ENCODE measurements at regions not wholly inside any gene's neighbourhood (a gene's known extent, or its start where the extent isn't known, plus 50 kb on each side); places are given as distances from the start of the nearest gene placed in this dataset.

DNA sequence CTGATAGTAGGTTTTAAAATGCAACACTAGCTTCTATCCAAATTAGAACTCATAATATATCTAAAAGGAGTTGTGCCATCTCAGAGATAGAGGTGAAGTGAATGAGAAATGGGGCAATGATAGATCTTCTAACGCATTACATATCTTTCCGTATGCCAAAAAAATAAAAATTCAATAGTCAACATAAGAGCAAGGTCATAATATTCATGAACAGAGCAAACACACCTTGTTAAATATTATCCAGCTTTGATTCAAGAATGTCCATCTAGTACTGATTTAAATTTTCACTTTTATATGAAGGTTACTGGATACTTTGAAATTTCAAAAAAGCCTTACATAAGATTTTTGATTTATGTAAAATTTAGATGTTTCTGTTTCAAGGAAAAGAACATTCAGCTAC lies 554.5 kb downstream of the NSUN3 start:
- no peaks in the 10 kb centered on the region for H3K4me1 ChIP-seq (ENCODE audit: insufficient read depth, low read length)
- no peak for TF ChIP-seq EZH2 (IDR thresholded peaks at IDR 0.05; ENCODE audit: borderline replicate concordance, low read depth, low read length, severe bottlenecking)
- TF ChIP-seq, protein P1, sequence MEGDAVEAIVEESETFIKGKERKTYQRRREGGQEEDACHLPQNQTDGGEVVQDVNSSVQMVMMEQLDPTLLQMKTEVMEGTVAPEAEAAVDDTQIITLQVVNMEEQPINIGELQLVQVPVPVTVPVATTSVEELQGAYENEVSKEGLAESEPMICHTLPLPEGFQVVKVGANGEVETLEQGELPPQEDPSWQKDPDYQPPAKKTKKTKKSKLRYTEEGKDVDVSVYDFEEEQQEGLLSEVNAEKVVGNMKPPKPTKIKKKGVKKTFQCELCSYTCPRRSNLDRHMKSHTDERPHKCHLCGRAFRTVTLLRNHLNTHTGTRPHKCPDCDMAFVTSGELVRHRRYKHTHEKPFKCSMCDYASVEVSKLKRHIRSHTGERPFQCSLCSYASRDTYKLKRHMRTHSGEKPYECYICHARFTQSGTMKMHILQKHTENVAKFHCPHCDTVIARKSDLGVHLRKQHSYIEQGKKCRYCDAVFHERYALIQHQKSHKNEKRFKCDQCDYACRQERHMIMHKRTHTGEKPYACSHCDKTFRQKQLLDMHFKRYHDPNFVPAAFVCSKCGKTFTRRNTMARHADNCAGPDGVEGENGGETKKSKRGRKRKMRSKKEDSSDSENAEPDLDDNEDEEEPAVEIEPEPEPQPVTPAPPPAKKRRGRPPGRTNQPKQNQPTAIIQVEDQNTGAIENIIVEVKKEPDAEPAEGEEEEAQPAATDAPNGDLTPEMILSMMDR (IDR thresholded peaks at IDR 0.05; ENCODE audit: borderline replicate concordance, extremely low read depth, low read length, poor library complexity, severe bottlenecking): no peak
- H3K27me3 ChIP-seq (ENCODE audit: insufficient read depth, low read length, poor library complexity): no peaks in the 10 kb centered on the region
- H3K9ac ChIP-seq (ENCODE audit: low read depth, low read length): no peak overlapping the region
- no peak overlapping the region for H3K27ac ChIP-seq (ENCODE audit: low read length)
- H3K9me3 ChIP-seq (ENCODE audit: insufficient read depth, low read length, severe bottlenecking): no peaks in the 10 kb centered on the region
- DNase-seq (no peak), ATAC-seq (ENCODE audit: insufficient read depth, low read depth) (no peak)
- no peaks in the 10 kb centered on the region for H3K36me3 ChIP-seq (ENCODE audit: insufficient read depth, low read length)
- no peak overlapping the region for H3K4me3 ChIP-seq (ENCODE audit: low read depth in 1 of 2, low read length in 2 of 2)
- H3K79me2 ChIP-seq (ENCODE audit: insufficient read depth, low read length): no peaks in the 10 kb centered on the region
- H3K4me2 ChIP-seq (ENCODE audit: insufficient read depth, low read length): no peak overlapping the region
- no peak overlapping the region for H2AFZ ChIP-seq (ENCODE audit: low read depth, low read length)
- H4K20me1 ChIP-seq (ENCODE audit: insufficient read depth, low read length): no peaks in the 10 kb centered on the region

DNA sequence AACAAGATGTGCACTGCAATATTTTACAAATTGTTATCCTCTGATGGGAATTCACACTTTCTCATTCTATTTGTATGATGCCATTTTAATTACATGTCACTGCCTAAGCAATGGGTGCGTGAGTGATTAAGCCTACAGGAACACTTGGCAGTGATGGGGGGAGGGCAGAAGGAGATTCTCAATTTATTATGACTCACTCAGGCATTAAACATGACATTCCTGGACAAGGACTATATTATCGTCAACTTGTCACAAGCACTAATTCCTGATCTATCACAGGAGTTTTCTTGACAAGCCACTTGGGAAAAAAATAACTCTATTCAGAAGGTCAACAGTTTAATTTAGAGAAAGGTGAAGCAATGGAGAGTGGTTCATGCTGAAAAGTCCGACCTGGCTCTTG lies 556.8 kb downstream of the NSUN3 start:
- Histone ChIP-seq H4K20me1 (ENCODE audit: insufficient read depth, low read length) (no peaks in the 10 kb centered on the region), H3K79me2 (ENCODE audit: insufficient read depth, low read length) (no peaks in the 10 kb centered on the region), H3K9me3 (ENCODE audit: insufficient read depth, low read length, severe bottlenecking) (no peaks in the 10 kb centered on the region), H3K4me2 (ENCODE audit: insufficient read depth, low read length) (no peak overlapping the region), H3K4me3 (ENCODE audit: low read depth in 1 of 2, low read length in 2 of 2) (no peak overlapping the region), H3K4me1 (ENCODE audit: insufficient read depth, low read length) (no peaks in the 10 kb centered on the region), H3K36me3 (ENCODE audit: insufficient read depth, low read length) (no peaks in the 10 kb centered on the region), H2AFZ (ENCODE audit: low read depth, low read length) (no peak overlapping the region), H3K9ac (ENCODE audit: low read depth, low read length) (no peak overlapping the region), H3K27me3 (ENCODE audit: insufficient read depth, low read length, poor library complexity) (no peaks in the 10 kb centered on the region), H3K27ac (ENCODE audit: low read length) (no peak overlapping the region)
- TF ChIP-seq EZH2 (IDR thresholded peaks at IDR 0.05; ENCODE audit: borderline replicate concordance, low read depth, low read length, severe bottlenecking): no peak
- TF ChIP-seq, protein P1 (IDR thresholded peaks at IDR 0.05; ENCODE audit: borderline replicate concordance, extremely low read depth, low read length, poor library complexity, severe bottlenecking): no peak
- no peak for ATAC-seq (ENCODE audit: insufficient read depth, low read depth)
- DNase-seq: no peak

DNA sequence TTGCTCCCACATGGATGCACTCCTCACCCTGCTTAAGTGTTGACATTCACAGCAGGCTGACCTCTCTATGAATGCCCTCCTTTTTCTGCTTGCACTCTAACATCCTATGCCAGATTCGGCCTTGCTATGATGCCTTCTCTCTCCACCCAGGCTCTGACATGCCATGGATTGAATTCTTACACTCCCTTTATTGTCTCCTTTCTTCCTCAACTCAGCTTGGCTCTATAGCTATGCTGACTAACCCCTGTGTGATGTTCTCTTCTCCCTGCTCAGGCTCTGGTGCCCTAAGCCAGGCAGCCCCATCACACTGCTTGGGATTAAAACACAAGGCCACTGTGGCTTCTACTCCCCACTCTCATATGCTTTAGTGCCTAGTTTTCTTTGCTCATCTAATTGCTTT lies 563.7 kb downstream of the NSUN3 start:
- Histone ChIP-seq H3K9ac (ENCODE audit: low read depth, low read length) (no peak overlapping the region), H2AFZ (ENCODE audit: low read depth, low read length) (no peak overlapping the region)
- no peak for ATAC-seq (ENCODE audit: insufficient read depth, low read depth)

More for the DNA sequence above, 563.7 kb downstream of the NSUN3 start:
- H3K4me3 ChIP-seq (ENCODE audit: low read depth in 1 of 2, low read length in 2 of 2): no peak overlapping the region
- no peaks in the 10 kb centered on the region for H4K20me1 ChIP-seq (ENCODE audit: insufficient read depth, low read length)
- no peaks in the 10 kb centered on the region for H3K79me2 ChIP-seq (ENCODE audit: insufficient read depth, low read length)
- H3K4me1 ChIP-seq (ENCODE audit: insufficient read depth, low read length): no peaks in the 10 kb centered on the region
- DNase-seq: no peak
- no peaks in the 10 kb centered on the region for H3K36me3 ChIP-seq (ENCODE audit: insufficient read depth, low read length)
- no peaks in the 10 kb centered on the region for H3K27me3 ChIP-seq (ENCODE audit: insufficient read depth, low read length, poor library complexity)
- TF ChIP-seq EZH2 (IDR thresholded peaks at IDR 0.05; ENCODE audit: borderline replicate concordance, low read depth, low read length, severe bottlenecking): no peak
- TF ChIP-seq, protein P1 (IDR thresholded peaks at IDR 0.05; ENCODE audit: borderline replicate concordance, extremely low read depth, low read length, poor library complexity, severe bottlenecking): no peak
- no peaks in the 10 kb centered on the region for H3K9me3 ChIP-seq (ENCODE audit: insufficient read depth, low read length, severe bottlenecking)
- no peak overlapping the region for H3K27ac ChIP-seq (ENCODE audit: low read length)
- no peak overlapping the region for H3K4me2 ChIP-seq (ENCODE audit: insufficient read depth, low read length)

Data from DND-41 (cell line).